ENCODE measurements at regions not wholly inside any gene's neighbourhood (a gene's known extent, or its start where the extent isn't known, plus 50 kb on each side); places are given as distances from the start of the nearest gene placed in this dataset.

- H3K27ac ChIP-seq (ENCODE audit: low read length) = no peak overlapping the region
- no peaks in the 10 kb centered on the region for H3K36me3 ChIP-seq (ENCODE audit: control insufficient read depth, insufficient read depth, low read length)
- Mint-ChIP-seq H3K27me3 (ENCODE audit: low read depth in 2 of 2) (no peaks in the 10 kb centered on the region), H3K27ac (peak overlapping the region; percentile 8 to 62), H3K9me3 (no peaks in the 10 kb centered on the region), H3K36me3 (no peaks in the 10 kb centered on the region), H3K4me3 (no peak overlapping the region), H3K4me1 (peaks cover 85 to 92% of the 10 kb centered on the region in 2 donors)
- 84% methylated on average over 4 of the region's 5 CpGs for WGBS (ENCODE audit: insufficient coverage)
- ATAC-seq (no peak), DNase-seq (no peak)
- TF ChIP-seq CTCF (IDR thresholded peaks at IDR 0.05) = no peak
- H3K4me3 ChIP-seq (ENCODE audit: low read length) = no peak overlapping the region
- H3K9me3 ChIP-seq (ENCODE audit: control insufficient read depth, insufficient read depth, low read length) = no peaks in the 10 kb centered on the region
- H3K4me1 ChIP-seq (ENCODE audit: control insufficient read depth, insufficient read depth, low read length) = no peaks in the 10 kb centered on the region
- H3K27me3 ChIP-seq (ENCODE audit: control insufficient read depth, insufficient read depth, low read length) = no peaks in the 10 kb centered on the region
- intact Hi-C loops (cut with micrococcal nuclease) = no loop called here
These were observed 439.1 kb downstream of the SHQ1 start for GRCh38 chr3:72408983-72409779.

- Histone ChIP-seq H3K9me3 (ENCODE audit: control insufficient read depth, insufficient read depth, low read length) (no peaks in the 10 kb centered on the region), H3K36me3 (ENCODE audit: control insufficient read depth, insufficient read depth, low read length) (no peaks in the 10 kb centered on the region), H3K27ac (ENCODE audit: low read length) (no peak overlapping the region), H3K4me3 (ENCODE audit: low read length) (no peak overlapping the region), H3K27me3 (ENCODE audit: control insufficient read depth, insufficient read depth, low read length) (no peaks in the 10 kb centered on the region), H3K4me1 (ENCODE audit: control insufficient read depth, insufficient read depth, low read length) (no peaks in the 10 kb centered on the region)
- no peak for ATAC-seq
- intact Hi-C loops (cut with micrococcal nuclease) = no loop called here
- TF ChIP-seq CTCF (IDR thresholded peaks at IDR 0.05) = no peak
- Mint-ChIP-seq H3K4me1 (peaks cover 82 to 91% of the 10 kb centered on the region in 2 donors), H3K27me3 (ENCODE audit: low read depth in 2 of 2) (no peaks in the 10 kb centered on the region), H3K9me3 (no peaks in the 10 kb centered on the region), H3K27ac (no peak overlapping the region), H3K36me3 (no peaks in the 10 kb centered on the region), H3K4me3 (no peak overlapping the region)
- no peak for DNase-seq
- WGBS (ENCODE audit: insufficient coverage) = 80% methylated on average over 6 of the region's 6 CpGs
These were observed 440.5 kb downstream of the SHQ1 start for GRCh38 chr3:72407766-72408165.

GRCh38 chr3:72405943-72406566, 442.2 kb downstream of the SHQ1 start:
- Histone ChIP-seq H3K9me3 (ENCODE audit: control insufficient read depth, insufficient read depth, low read length) (no peaks in the 10 kb centered on the region), H3K4me3 (ENCODE audit: low read length) (no peak overlapping the region), H3K36me3 (ENCODE audit: control insufficient read depth, insufficient read depth, low read length) (no peaks in the 10 kb centered on the region), H3K27ac (ENCODE audit: low read length) (no peak overlapping the region), H3K4me1 (ENCODE audit: control insufficient read depth, insufficient read depth, low read length) (no peaks in the 10 kb centered on the region), H3K27me3 (ENCODE audit: control insufficient read depth, insufficient read depth, low read length) (no peaks in the 10 kb centered on the region)
- peak in 1 of 3 donors; percentile 41 for ATAC-seq
- no peak for TF ChIP-seq CTCF (IDR thresholded peaks at IDR 0.05)
- Mint-ChIP-seq H3K27me3 (ENCODE audit: low read depth in 2 of 2) (no peaks in the 10 kb centered on the region), H3K4me3 (no peak overlapping the region), H3K36me3 (no peaks in the 10 kb centered on the region), H3K27ac (peak overlapping the region in 1 of 2 donors; percentile 40), H3K4me1 (peaks cover 75 to 86% of the 10 kb centered on the region in 2 donors), H3K9me3 (no peaks in the 10 kb centered on the region)
- intact Hi-C loops (cut with micrococcal nuclease) = no loop called here
- no peak for DNase-seq
- 74% methylated on average over 6 of the region's 7 CpGs for WGBS (ENCODE audit: insufficient coverage)
